Common myeloid progenitor, CD34-positive (primary cell): ENCODE measurements at regions not wholly inside any gene's neighbourhood (a gene's known extent, or its start where the extent isn't known, plus 50 kb on each side); places are given as distances from the start of the nearest gene placed in this dataset.

Experiments
- CTCF ChIA-PET: fragments of 350-600 bp; sonication (Branson Sonifier 250); formaldehyde crosslinking; loops from one replicate; lab custom pipeline; 2021; ENCODE audit warnings: antibody characterized with exemption; lab: Charles Lee
- POLR2A ChIA-PET: fragments of 350-600 bp; sonication (Branson Sonifier 250); formaldehyde crosslinking; loops from one replicate; lab custom pipeline; 2021; ENCODE audit warnings: antibody characterized with exemption; lab: Charles Lee
- DNase-seq, 3 donors: peaks; one replicate each; pipeline versions ENCODE4 v3.0.0 to v3.0.0-alpha.2; 2013
- H3K27ac ChIP-seq, 2 experiments: 1 replicate in 1 of 2; 2 replicates in 1 of 2; pipeline ENCODE4 v1.7.0; 2013; ENCODE audit warnings: inconsistent platforms in 2 of 2, low read length in 2 of 2, mild to moderate bottlenecking in 2 of 2, low read depth in 1 of 2, moderate library complexity in 1 of 2; ENCODE audit not compliant: severe bottlenecking in 2 of 2, insufficient read depth in 1 of 2, poor library complexity in 1 of 2
- H3K27me3 ChIP-seq, 5 experiments: replicated peaks in 2 of 5; 1 replicate in 3 of 5; 2 replicates in 2 of 5; pipeline versions ENCODE4 v1.6.1 to v1.7.0; 2013; ENCODE audit warnings: low read length in 4 of 5, mild to moderate bottlenecking in 2 of 5, moderate library complexity in 2 of 5, inconsistent platforms in 1 of 5; ENCODE audit not compliant: insufficient read depth in 5 of 5, control insufficient read depth in 4 of 5
- H3K36me3 ChIP-seq, 4 experiments: 1 replicate in 2 of 4; 2 replicates in 2 of 4; pipeline versions ENCODE4 v1.6.1 to v1.7.0; 2013; ENCODE audit warnings: low read length in 3 of 4, control low read depth in 1 of 4, mild to moderate bottlenecking in 1 of 4; ENCODE audit not compliant: control insufficient read depth in 4 of 4, insufficient read depth in 4 of 4
- H3K4me1 ChIP-seq, 4 experiments: 1 replicate in 3 of 4; 2 replicates in 1 of 4; pipeline versions ENCODE4 v1.6.1 to v1.7.1; 2013; ENCODE audit warnings: low read length in 3 of 4, mild to moderate bottlenecking in 3 of 4, control low read depth in 1 of 4, inconsistent platforms in 1 of 4, moderate library complexity in 1 of 4; ENCODE audit not compliant: control insufficient read depth in 4 of 4, insufficient read depth in 4 of 4; ENCODE audit errors: control extremely low read depth in 1 of 4
- H3K4me3 ChIP-seq, 7 experiments: 1 replicate in 4 of 7; 2 replicates in 3 of 7; pipeline versions ENCODE4 v1.5.1 to v1.7.0; 2013; ENCODE audit warnings: mild to moderate bottlenecking in 7 of 7, low read length in 6 of 7, moderate library complexity in 6 of 7, inconsistent platforms in 2 of 7, low read depth in 2 of 7, control low read depth in 1 of 7; ENCODE audit not compliant: insufficient read depth in 4 of 7, control insufficient read depth in 1 of 7; ENCODE audit errors: extremely low read depth in 1 of 7
- H3K9me3 ChIP-seq, 5 experiments: 1 replicate in 4 of 5; 2 replicates in 1 of 5; pipeline versions ENCODE4 v1.6.1 to v1.7.1; 2013; ENCODE audit warnings: low read length in 4 of 5, mild to moderate bottlenecking in 2 of 5, inconsistent platforms in 1 of 5, low read depth in 1 of 5, moderate library complexity in 1 of 5; ENCODE audit not compliant: control insufficient read depth in 4 of 5, insufficient read depth in 2 of 5; ENCODE audit errors: control extremely low read depth in 1 of 5
- WGBS: methylation state at CpG from one replicate; pipeline ENCODE4 v1.1.5; 2013; ENCODE audit not compliant: insufficient coverage; 5-methylcytosine and 5-hydroxymethylcytosine counted together

GRCh38 chr15:70501849-70502248 is 261.5 kb downstream of the UACA start:
- Histone ChIP-seq H3K36me3 (no peaks in the 10 kb centered on the region), H3K9me3 (no peaks in the 10 kb centered on the region), H3K4me1 (peaks cover 24 to 99% (median 85%) of the 10 kb centered on the region in 4 experiments), H3K27ac (no peak overlapping the region), H3K27me3 (no peaks in the 10 kb centered on the region), H3K4me3 (no peak overlapping the region)
- ChIA-PET POLR2A (no interaction called here), CTCF (interaction anchor here (2.8 to 19.2 kb wide), 2 partner anchors 16 to 33 kb away, joined by 9 to 281 read pairs; no protein-coding TSS in a partner anchor)
- DNase-seq = no peak
- 94% methylated on average over 3 of the region's 4 CpGs for WGBS

GRCh38 chr15:70501121-70501727 is 262.1 kb downstream of the UACA start:
- CTCF ChIA-PET = interaction anchor here (1.3 to 19.2 kb wide), 2 partner anchors 16 to 30 kb away, joined by 3 to 281 read pairs; no protein-coding TSS in a partner anchor
- Histone ChIP-seq H3K4me3 (no peak overlapping the region), H3K36me3 (no peaks in the 10 kb centered on the region), H3K27ac (no peak overlapping the region), H3K9me3 (no peaks in the 10 kb centered on the region), H3K4me1 (peaks cover 21 to 99% (median 88%) of the 10 kb centered on the region in 4 experiments), H3K27me3 (no peaks in the 10 kb centered on the region)
- DNase-seq = no peak
- POLR2A ChIA-PET = no interaction called here
- no CpG with 5 or more reads among the region's 8 CpGs for WGBS

- no peak for DNase-seq
- ChIA-PET CTCF (interaction anchor here (1.0 to 19.2 kb wide), 5 partner anchors 9 to 34 kb away, joined by 3 to 281 read pairs (median 3); no protein-coding TSS in a partner anchor), POLR2A (no interaction called here)
- H3K27ac ChIP-seq = no peak overlapping the region
- peaks cover 9 to 99% (median 89%) of the 10 kb centered on the region in 4 experiments for H3K4me1 ChIP-seq
- H3K27me3 ChIP-seq = no peaks in the 10 kb centered on the region
- no peaks in the 10 kb centered on the region for H3K36me3 ChIP-seq
- H3K9me3 ChIP-seq = no peaks in the 10 kb centered on the region
- 95% methylated on average over 4 of the region's 4 CpGs for WGBS
- no peak overlapping the region for H3K4me3 ChIP-seq
These were observed 263.6 kb downstream of the UACA start for GRCh38 chr15:70499791-70500190.

GRCh38 chr15:70498096-70498626 is 265.2 kb downstream of the UACA start:
- no peak overlapping the region for H3K27ac ChIP-seq
- 99% methylated on average over 9 of the region's 12 CpGs for WGBS
- CTCF ChIA-PET = interaction anchor here (1.5 to 19.2 kb wide), 2 partner anchors 13 to 23 kb away, joined by 4 to 281 read pairs; no protein-coding TSS in a partner anchor
- no peaks in the 10 kb centered on the region for H3K36me3 ChIP-seq
- no peak for DNase-seq
- H3K4me1 ChIP-seq = peaks cover 5 to 99% (median 89%) of the 10 kb centered on the region in 4 experiments
- H3K27me3 ChIP-seq = no peaks in the 10 kb centered on the region
- no peak overlapping the region for H3K4me3 ChIP-seq
- no peaks in the 10 kb centered on the region for H3K9me3 ChIP-seq
- POLR2A ChIA-PET = no interaction called here

- POLR2A ChIA-PET = no interaction called here
These were observed 265.7 kb downstream of the UACA start for GRCh38 chr15:70497661-70498060.

GRCh38 chr15:70495991-70496599 is 267.3 kb downstream of the UACA start:
- Histone ChIP-seq H3K4me3 (peak overlapping the region in 1 of 7 experiments; percentile 19), H3K36me3 (no peaks in the 10 kb centered on the region), H3K27ac (no peak overlapping the region), H3K9me3 (no peaks in the 10 kb centered on the region), H3K27me3 (no peaks in the 10 kb centered on the region), H3K4me1 (peaks cover 14 to 97% (median 89%) of the 10 kb centered on the region in 4 experiments)
- ChIA-PET POLR2A (interaction anchor here (0.5 to 1.8 kb wide), 3 partner anchors 9 to 735 kb away, joined by 3 to 11 read pairs (median 3); no protein-coding TSS in a partner anchor), CTCF (interaction anchor here (0.9 to 3.2 kb wide), 5 partner anchors 10 to 67 kb away, joined by 3 to 29 read pairs (median 3); no protein-coding TSS in a partner anchor)
- WGBS = 71% methylated on average over 2 of the region's 4 CpGs
- DNase-seq = peak in 1 of 3 donors; percentile 59

More at GRCh38 chr15:70497661-70498060, 265.7 kb downstream of the UACA start:
- Histone ChIP-seq H3K9me3 (no peaks in the 10 kb centered on the region), H3K27me3 (no peaks in the 10 kb centered on the region), H3K27ac (no peak overlapping the region), H3K36me3 (no peaks in the 10 kb centered on the region), H3K4me3 (no peak overlapping the region), H3K4me1 (peaks cover 2 to 98% (median 88%) of the 10 kb centered on the region in 4 experiments)
- no peak for DNase-seq
- CTCF ChIA-PET = interaction anchor here (1.2 to 19.2 kb wide), 5 partner anchors 8 to 62 kb away, joined by 3 to 281 read pairs (median 5); no protein-coding TSS in a partner anchor
- 76% methylated on average over 6 of the region's 7 CpGs for WGBS
